ENCODE measurements at regions not wholly inside any gene's neighbourhood (a gene's known extent, or its start where the extent isn't known, plus 50 kb on each side); places are given as distances from the start of the nearest gene placed in this dataset.
"Not testable (repeated sequence)": the region's sequence is repeated elsewhere in the genome, so short reads cannot be mapped to it uniquely, and the experiment has no call there.

DNA sequence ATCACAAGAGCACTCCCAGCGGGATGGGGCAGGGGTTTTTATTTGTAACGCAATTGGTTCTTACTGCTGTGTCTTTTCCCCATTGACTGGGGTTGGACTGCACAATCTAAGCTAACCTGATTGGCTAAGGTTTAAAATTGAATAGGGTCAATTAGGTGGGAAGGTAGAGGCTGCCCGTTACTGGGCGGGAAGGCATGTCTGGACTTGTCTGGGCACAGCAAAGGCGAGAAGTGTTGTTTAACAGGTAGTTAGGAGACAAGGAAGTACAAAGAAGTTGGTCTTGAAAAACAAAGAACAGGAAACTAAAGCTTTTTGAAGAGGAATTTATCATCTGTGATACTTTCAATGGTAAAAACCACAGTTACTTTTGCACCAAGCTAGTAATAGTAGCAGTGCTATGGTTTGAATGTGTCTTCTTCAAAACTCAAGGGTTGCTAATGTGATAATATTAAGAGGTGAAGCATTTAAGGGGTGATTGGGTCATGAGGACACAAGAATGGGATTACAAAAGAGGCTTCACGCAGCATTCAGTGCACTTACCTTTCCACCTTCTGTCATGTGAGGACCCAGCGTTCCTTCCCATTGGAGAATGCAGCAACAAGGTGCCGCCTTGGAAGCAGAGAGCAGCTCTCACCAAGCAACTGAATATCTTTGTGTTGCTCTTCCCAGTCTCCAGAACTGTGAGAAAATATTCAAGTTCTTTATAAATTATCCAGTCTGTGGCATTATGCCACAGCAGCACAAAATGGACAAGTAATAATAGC lies 875.5 kb upstream of the SORCS1 start:
- no peak for DNase-seq

GRCh38 chr10:108037061-108037460 lies 872.6 kb upstream of the SORCS1 start:
- DNase-seq: no peak

- DNase-seq: no peak
Measured at GRCh38 chr10:108036265-108036664, 871.8 kb upstream of the SORCS1 start.

DNA sequence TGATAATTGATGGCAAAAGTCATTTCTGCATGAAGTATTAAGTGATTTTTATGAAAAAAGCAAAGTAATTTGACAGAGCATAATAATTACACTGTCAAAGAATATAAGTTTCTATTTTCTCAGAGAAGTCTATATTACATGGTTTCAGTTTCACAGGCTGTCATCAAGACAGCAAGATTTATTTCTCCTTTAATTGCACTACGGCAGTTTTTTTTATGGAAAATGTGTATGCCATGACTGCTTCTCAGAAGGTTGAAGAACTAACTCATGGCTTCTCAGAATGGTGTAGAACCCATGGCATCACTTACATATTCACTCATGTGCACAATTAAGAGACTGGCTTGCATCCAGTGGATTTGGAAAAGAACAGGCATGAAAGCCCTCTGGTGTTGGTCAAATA lies 870.3 kb upstream of the SORCS1 start:
- no peak for DNase-seq

GRCh38 chr10:108033518-108033917 lies 869.0 kb upstream of the SORCS1 start:
- DNase-seq: not testable (repeated sequence)

GRCh38 chr10:108031505-108031904 lies 867.0 kb upstream of the SORCS1 start:
- DNase-seq: no peak

DNA sequence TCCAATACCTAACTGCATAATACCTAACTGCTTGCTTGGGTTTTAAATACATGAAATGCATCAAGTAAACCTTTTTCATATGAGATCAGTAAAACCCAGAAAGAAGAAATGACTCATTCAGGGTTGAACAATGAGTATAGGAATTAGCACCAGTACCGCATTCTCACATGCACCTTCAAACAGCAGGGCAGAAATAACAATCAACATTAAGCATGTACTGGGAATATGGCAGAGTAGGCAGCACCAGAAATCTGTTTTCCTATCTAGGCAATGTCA lies 850.3 kb upstream of the SORCS1 start:
- no peak for DNase-seq

DNA sequence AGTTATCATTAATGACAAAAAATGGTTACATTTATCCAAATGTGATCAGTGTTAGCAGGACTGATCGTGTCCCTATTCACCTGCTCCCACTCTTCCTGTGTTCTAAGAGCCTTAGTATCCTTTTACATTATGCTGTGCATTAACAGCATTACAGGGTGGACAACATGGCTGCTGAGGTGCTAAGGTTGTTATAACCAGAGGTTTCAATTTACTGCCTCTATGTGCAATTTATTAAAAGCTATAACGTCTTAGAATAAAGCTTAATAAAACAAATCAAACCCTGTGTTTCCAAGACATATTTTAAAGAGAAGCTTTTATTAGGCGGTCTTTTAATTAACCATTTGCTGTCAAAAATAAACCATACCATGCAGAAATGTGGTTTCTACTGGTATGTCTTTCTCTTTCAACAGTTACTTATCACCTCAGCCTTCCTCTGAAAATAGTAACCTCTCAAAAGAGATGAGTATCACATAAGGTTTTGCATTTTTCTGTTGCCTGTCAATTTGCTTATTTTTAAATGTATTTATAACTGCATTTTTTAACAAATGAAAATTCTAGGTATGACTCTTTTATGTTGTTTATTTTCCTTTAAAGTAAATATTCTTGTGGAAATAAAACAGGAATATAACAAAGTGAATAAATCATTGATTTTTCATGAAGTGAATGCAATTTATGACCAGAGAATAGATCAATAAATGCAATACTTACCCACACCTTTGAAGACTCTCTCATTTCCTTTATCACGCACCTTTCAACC lies 849.8 kb upstream of the SORCS1 start:
- no peak for DNase-seq

DNA sequence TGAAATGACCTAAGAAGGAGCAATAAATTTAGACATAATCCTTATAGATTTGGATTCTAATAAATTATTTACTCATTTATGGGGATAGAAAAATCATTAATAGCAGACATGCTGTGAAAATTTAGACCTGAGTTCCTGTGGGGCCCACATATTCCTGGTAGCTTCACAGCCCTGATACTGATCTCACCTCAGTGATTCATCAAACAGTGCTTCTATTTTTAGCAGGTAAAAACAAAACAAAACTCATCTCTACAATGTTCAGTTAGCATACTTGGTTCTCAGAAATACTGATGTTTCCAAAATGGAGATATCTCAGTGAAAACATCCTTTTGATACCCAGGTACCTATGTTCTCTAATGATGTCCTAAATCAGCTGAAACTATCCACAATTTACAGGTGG lies 841.1 kb upstream of the SORCS1 start:
- DNase-seq: no peak

DNA sequence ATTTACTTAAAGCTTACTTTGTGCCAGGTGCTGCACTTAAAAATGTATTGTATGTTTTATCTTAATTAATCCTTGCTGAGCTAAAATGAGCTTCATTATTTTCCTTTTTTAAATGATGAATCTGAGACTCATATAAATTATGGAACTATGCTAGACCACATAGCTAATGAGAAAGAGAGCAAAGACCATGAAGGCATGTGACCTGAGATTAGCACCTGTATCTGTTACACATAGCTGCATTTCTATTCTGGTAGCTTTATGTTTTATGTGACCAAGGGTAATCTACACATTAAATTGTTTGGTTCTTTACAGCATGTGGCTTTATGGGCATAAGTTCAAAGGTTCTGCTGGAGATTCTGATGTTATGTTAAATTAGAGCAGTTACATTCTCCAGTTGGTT lies 839.1 kb upstream of the SORCS1 start:
- DNase-seq: no peak

- DNase-seq: no peak
Measured at GRCh38 chr10:108003061-108003460, 838.6 kb upstream of the SORCS1 start.

DNA sequence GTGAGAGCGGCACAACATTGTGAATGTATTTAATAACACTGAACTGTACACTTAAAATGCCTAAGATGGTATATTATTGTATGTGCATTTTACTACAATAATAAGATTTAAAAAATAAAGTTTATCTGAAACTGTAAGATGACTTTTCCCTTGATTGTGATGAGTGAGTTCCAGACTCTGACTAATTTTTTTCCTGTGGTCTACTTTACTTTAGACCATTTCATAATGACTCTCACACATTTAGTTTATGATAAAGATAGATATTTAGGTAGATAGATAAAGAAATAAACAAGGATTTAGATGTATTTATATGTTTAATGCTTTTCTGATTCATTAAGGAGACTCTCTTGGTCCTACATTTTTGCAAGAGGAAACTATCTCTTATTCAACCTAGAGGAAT lies 835.9 kb upstream of the SORCS1 start:
- no peak for DNase-seq

- no peak for DNase-seq
Measured at GRCh38 chr10:107994621-107995270, 830.2 kb upstream of the SORCS1 start.

GRCh38 chr10:107986571-107986970 lies 822.1 kb upstream of the SORCS1 start:
- DNase-seq: no peak

DNA sequence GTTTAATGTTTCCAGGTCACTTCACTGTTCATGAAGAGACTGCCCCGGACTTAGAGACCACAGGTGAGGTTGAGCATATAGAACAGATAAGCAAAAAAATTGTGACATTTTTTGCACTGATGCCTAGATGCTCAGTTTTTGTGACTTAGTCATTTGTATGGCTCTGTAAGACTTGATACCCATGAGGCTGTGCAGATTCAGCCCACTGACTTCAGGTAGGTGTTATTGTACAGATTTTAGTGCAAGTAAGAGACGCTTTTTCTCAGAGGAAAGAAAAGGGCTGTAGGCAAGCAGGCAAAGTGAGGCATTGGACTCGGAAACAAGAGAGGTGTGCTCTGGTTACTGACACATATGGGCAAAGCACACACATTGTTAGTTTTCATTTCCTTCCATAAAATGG lies 820.1 kb upstream of the SORCS1 start:
- no peak for DNase-seq

DNA sequence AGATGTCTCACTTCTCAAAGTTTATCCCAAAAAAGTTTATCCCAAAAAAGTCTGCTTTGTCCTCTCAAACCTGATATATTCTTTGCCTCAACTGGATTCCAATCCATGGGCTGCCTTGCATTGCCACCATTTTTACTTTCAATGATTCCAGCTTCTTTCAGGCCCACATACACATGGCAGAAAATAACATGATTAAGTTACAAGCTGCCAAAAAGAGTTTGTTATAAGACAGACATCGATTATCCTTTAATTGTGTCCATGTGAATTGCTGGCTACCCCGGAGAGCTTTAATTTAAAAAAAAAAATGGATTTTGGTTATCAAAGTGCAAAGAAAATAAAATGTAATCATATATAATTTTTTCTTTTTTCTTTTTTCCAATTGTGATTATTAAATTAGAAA lies 819.6 kb upstream of the SORCS1 start:
- DNase-seq: no peak

DNA sequence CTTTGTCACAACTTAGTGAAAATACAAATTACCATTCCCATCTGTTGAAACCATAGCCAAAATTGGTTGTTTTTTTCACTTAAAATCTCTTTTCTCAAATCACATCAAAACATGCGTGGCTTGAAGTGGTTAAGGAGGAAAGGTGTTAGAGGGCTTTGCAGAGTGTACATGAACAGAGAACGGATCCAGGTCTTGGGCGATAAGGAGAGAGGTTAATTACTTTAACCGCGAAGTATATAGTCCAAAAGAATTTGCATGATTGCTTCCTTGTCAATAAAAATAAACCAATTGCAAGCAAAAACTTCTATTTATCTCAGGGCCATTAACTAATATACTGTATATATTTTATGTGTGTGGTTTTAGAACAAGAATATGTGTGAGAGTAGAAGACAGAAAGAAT lies 813.9 kb upstream of the SORCS1 start:
- no peak for DNase-seq

DNA sequence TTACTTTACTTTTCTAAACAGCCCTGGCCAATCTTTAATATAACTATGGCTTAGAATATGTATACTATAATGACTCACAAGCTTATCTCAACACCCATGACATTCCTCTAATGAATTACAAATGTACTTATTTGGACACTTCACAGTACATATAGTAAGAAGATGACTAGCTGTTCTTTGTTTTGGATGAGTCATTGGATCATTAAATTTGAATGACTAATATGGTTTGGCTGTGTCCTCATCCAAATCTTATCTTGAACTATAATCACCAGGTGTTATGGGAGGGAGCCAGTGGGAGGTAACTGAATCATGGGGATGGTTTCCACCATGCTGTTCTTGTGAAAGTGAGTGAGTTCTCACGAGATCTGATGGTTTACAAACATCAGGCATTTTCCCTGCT lies 807.5 kb upstream of the SORCS1 start:
- no peak for DNase-seq

GRCh38 chr10:107971411-107971810 lies 806.9 kb upstream of the SORCS1 start:
- no peak for DNase-seq

GRCh38 chr10:107970512-107970911 lies 806.0 kb upstream of the SORCS1 start:
- no peak for DNase-seq

GRCh38 chr10:107969936-107970335 lies 805.4 kb upstream of the SORCS1 start:
- no peak for DNase-seq

- DNase-seq: no peak
Measured at GRCh38 chr10:107966826-107967225, 802.3 kb upstream of the SORCS1 start.

GRCh38 chr10:107952649-107953556 lies 788.4 kb upstream of the SORCS1 start:
- no peak for DNase-seq

All from right hindlimb (tissue), 1 donor.